Fibroblast of mammary gland (primary cell): ENCODE measurements at regions not wholly inside any gene's neighbourhood (a gene's known extent, or its start where the extent isn't known, plus 50 kb on each side); places are given as distances from the start of the nearest gene placed in this dataset.
"Not testable (repeated sequence)": the region's sequence is repeated elsewhere in the genome, so short reads cannot be mapped to it uniquely, and the experiment has no call there.

Experiments used
- DNase-seq: peaks from one replicate; pipeline ENCODE4 v3.0.0-alpha.2; 2010; ENCODE audit warnings: low read depth
- H3K4me3 ChIP-seq: 2 replicates; pipeline ENCODE4 v1.5.1; 2011; ENCODE audit warnings: low read depth, mild to moderate bottlenecking, low read length, moderate library complexity; ENCODE audit not compliant: control insufficient read depth
- CTCF ChIP-seq: conservative IDR thresholded peaks from 2 replicates; pipeline ENCODE4 v1.5.1; 2011; ENCODE audit warnings: low read depth, low read length, inconsistent platforms; ENCODE audit not compliant: control insufficient read depth, insufficient read depth

- H3K4me3 ChIP-seq: no peak overlapping the region
- TF ChIP-seq CTCF: no peak
- DNase-seq: no peak
Observed at GRCh38 chr1:215433237-215433636, 133.9 kb upstream of the KCTD3 start.

DNA sequence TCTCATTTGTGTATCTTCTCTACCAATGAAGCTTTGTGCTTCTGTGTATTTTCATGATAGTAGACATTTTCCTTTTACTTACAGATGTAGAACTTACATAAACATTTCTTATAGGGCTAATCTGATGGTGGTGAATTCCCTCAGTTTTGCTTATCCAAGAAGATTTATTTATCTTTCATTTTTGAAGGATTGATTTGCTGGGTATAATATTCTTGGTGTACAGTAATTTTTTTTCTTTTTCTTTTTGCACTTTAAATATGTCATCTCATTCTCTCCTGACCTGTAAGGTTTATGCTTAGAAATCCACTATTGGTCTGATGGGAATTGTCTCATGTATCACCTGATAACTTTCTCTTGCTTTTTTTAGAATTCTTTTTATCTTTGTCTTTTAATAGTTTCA, 127.6 kb upstream of the KCTD3 start:
- DNase-seq: no peak
- no peak for TF ChIP-seq CTCF
- H3K4me3 ChIP-seq: no peak overlapping the region

DNA sequence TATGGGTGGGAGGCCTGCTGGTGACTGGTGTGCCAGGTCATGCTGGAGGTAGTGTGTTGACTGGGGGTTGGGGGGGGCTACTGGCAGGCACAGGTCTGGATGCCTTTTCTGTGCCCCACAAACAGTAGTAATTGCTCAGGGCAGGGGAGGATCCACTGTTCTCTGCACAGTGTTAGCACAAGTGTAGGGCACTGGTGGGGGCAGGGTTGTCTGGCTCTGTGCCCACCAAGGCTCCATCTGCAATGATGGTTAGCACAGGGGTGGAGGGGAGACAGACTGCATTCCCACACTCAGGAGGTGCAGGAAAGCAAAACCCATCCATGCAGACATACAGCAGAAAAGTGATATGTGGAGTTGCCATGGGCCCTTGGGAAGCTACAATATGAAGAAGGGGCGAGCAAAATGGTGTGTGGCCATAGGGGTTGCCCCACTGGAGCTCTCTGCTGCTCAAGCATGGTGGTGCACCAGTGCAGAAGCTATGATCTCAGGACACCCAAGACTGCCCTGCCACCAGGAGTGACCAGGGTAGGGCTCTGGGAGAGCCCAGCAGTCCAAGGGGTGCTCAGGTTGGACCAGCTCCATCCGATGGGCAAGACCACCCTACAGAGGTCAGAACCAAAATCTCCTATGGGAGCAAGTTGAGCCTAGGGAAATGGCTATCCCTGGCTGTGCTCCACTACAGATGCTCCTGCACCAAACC, 122.2 kb upstream of the KCTD3 start:
- no peak for DNase-seq
- no peak for TF ChIP-seq CTCF
- no peak overlapping the region for H3K4me3 ChIP-seq

GRCh38 chr1:215448014-215448413, 119.1 kb upstream of the KCTD3 start:
- H3K4me3 ChIP-seq, DNase-seq: not testable (repeated sequence)

GRCh38 chr1:215449147-215449546, 118.0 kb upstream of the KCTD3 start:
- not testable (repeated sequence) for DNase-seq, H3K4me3 ChIP-seq

- TF ChIP-seq CTCF: no peak
- H3K4me3 ChIP-seq: no peak overlapping the region
- DNase-seq: no peak
Observed at GRCh38 chr1:215453440-215453839, 113.7 kb upstream of the KCTD3 start.

DNA sequence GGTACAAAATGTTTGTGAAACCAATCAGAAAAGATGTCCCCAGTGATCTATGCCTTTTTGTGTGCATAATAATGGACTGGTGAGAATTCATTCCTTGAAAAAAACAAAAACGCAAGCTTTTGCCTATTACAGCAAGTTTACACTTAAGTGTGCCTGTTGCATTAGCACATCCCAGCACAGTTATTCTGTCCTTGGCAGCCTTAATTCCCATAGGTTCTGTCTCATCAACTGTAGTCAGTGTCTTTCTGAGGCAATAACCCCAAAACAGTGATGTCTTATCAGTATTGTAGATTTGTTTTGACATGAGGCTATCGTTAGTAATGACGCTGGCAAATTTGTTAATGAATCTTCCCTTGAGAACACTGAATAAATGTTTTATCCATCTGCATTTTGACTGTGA, 109.9 kb upstream of the KCTD3 start:
- TF ChIP-seq CTCF: no peak
- DNase-seq: peak; percentile 37
- H3K4me3 ChIP-seq: no peak overlapping the region

- no peak for DNase-seq
- H3K4me3 ChIP-seq: no peak overlapping the region
- TF ChIP-seq CTCF: no peak
Observed at GRCh38 chr1:215458104-215458503, 109.0 kb upstream of the KCTD3 start.
